GM18907 (cell line): ENCODE measurements at regions not wholly inside any gene's neighbourhood (a gene's known extent, or its start where the extent isn't known, plus 50 kb on each side); places are given as distances from the start of the nearest gene placed in this dataset.
A peak's percentile ranks its signal among the peaks of the same experiment; 100 is the strongest.

Experiments
- ATAC-seq: cut with Tn5 transposase; IDR thresholded peaks from one replicate; pipeline ENCODE4 v1.9.1; 2021; ENCODE audit warnings: mild to moderate bottlenecking, moderate library complexity; ENCODE audit not compliant: unreplicated experiment

DNA sequence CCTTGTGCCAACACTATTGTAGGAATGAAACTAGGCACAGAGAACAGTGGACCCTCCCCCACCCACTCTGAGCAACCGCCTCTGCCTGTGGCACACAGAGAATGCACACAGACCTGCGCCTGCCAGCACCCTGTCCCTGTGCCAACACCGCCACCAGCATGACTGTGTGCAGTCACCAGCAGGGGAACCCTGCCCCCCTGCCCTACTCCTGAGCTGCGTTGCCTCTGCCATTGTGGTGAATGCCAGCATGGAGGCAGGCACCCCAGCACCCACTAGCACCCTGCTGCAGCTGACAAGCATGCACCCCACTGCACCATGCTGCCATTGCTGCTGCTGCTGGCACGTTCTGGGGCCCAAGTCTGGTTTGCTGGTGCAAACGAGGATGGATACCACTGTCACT, 94.4 kb upstream of the PRLR start:
- ATAC-seq: no peak

GRCh38 chr5:35324201-35324600, 93.9 kb upstream of the PRLR start:
- no peak for ATAC-seq

DNA sequence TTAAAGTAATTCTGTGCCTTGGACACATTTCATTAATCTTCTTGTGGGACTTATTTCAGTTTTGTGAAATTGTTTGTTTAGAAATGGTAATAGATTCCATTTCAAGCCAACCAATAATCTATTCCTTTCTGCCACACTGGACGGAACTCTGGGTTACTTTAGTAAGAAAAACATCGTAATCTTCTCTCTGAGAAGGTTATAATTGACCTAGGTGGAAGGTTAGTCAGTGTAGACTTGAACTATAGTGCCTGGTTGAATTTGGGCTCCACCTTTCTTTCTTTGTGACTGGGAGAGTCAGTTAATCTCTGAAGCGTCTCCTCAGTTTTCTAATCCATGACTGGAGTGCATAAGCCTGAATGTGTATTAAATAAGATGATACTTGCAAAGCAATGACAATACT, 89.7 kb upstream of the PRLR start:
- peak; percentile 23 for ATAC-seq

- peak; percentile 97 for ATAC-seq
These were observed 89.2 kb upstream of the PRLR start for GRCh38 chr5:35319333-35320002.

- ATAC-seq: no peak
These were observed 87.3 kb upstream of the PRLR start for GRCh38 chr5:35317586-35317985.

- no peak for ATAC-seq
These were observed 86.5 kb upstream of the PRLR start for GRCh38 chr5:35316611-35317274.

- no peak for ATAC-seq
These were observed 83.0 kb upstream of the PRLR start for GRCh38 chr5:35313291-35313690.

DNA sequence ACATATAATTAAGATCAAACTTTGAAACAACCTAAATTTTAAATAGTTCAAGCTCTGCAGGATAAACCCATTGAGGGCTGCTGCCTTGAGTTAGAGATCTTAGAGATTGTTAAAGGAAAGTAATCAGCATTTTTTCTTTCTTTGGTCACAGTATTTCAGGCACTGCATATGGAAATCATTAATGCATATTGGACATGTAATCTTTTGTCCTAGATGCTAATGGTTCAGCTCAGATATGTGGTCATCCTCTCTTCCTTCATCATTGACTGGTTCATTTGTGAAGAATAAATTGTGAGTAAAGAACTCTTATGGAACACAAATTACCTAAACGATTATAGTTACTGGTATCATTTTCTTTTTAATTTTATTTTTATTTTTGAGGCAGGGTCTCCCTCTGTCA, 82.0 kb upstream of the PRLR start:
- ATAC-seq: no peak

DNA sequence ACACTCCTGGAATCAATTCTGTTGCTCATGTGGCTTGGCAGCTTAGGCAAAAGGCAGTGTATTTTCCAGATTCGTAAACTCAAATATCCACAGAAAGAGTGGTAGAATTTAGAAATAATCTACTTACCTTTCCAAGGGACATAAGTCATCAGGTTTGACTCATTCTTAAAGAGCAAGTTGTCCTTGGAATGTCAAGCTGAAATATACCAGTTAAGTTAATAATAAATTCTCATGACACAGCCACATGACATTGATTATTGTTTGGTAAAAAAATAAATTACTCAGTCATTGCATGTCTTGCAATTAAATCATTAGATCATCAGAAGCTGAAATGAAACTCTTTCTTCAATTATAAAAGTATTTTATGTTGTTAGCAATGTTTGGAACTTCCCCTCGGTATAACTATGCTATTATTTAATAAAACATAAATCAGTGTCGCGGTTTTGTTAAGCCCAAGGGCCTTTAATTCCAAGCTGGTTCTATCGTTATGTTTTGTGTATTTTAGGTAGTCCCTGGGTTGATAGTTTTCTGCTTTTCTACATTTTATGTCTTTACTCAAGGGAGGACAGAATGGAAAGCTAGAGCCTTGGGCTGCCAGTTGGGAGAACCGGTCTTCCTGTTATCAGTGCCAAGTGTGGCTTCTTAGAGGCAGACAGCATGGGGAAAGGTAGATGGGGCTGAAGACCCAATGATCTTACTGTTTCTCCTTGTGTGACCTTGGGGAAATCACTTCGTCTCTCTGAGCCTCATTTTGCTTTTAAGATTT, 79.3 kb upstream of the PRLR start:
- ATAC-seq: no peak

GRCh38 chr5:35308421-35308820, 78.1 kb upstream of the PRLR start:
- peak; percentile 75 for ATAC-seq

- ATAC-seq: no peak
These were observed 76.6 kb upstream of the PRLR start for GRCh38 chr5:35306716-35307365.

DNA sequence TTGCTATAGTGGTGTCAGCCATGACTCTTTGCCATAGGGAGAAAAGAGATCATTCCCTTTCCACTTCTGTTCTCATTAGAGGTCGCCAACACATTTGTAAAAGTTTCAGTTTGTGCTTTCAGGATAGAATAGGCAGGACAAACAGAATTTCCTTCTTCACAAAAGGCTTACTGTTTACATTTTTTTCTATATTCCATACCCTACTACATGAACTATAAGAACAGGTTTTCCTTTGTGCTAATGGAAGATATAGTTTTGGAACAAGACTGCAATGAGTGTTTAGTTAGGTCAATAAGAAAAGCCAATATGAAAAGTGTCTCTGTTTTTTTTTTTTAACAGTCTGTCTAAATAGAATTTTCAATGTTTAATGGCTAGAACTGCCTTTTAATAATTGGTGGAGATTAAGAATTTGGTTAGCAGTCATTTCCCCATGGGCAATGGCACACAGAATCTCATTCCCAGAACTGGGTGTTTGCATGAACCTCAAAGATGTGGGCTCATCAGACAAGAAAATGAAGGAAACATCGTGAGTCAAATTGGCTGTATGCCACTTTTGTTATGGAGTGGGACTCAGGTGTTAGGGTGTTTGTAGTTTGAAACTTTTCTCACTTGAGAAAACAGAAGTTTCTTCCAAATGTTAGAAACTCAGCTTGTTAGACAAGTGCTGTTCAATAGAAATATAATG, 75.2 kb upstream of the PRLR start:
- no peak for ATAC-seq

DNA sequence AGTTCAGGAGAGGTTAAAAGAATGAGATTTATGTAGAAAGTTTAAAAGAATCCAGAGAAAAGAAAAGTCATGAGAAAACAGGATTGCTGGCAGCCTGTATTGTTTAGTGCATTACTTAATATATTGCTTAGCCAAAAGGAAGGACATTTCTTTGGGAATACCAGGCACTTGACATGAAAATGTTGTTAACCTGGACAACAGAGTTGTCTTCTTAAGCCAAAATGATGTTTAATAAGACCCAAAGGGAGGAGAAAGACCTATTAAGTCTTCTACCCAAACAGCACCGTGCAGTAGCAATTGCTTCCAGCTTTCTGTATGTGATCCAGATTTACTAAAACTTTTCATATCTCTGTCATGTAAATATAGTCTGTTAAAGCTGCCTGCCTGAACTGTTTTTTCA, 74.0 kb upstream of the PRLR start:
- ATAC-seq: no peak

- ATAC-seq: peak; percentile 43
These were observed 72.9 kb upstream of the PRLR start for GRCh38 chr5:35303152-35303551.

DNA sequence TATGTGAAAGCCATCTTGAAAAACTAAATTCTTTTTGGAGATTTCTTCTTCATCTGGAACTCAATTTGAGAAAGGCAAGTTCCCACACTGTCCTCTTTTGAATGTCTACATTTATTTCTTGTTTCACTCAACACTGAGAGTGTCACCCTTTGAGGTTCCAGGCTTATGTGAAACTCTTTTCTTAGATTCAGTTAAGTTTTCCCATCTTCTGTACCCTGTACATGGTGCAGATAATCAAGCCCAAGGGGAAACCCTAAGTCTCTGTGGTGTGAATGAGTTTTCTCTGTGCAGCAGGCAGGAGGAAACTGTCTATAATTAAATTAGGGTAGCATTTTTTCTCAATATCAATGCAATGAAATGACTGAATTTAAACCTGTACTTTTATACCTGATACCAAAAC, 72.3 kb upstream of the PRLR start:
- peak; percentile 98 for ATAC-seq

DNA sequence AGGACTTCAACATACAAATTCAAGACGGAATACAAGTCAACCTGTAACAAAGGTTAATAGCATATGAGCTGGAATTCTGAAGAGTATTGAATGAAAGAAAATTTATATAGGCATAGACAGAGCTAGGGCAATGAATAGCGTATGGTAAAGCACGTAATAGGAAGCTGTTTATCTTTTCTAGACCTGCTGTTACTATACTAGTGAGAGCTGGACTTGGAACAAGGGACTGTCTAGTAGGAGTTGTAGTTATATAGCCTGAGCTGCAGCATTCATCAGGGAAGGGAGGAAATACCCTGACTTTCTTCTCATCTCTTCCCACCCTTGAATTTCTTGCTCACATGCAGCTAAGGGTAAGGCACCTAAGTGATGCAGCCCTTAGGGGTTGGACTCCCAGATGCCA, 67.5 kb upstream of the PRLR start:
- ATAC-seq: no peak

GRCh38 chr5:35294976-35295375, 64.7 kb upstream of the PRLR start:
- no peak for ATAC-seq

GRCh38 chr5:35294017-35294416, 63.7 kb upstream of the PRLR start:
- no peak for ATAC-seq

GRCh38 chr5:35285435-35285834, 55.1 kb upstream of the PRLR start:
- no peak for ATAC-seq

- no peak for ATAC-seq
These were observed 54.7 kb upstream of the PRLR start for GRCh38 chr5:35285011-35285410.

- no peak for ATAC-seq
These were observed 54.1 kb upstream of the PRLR start for GRCh38 chr5:35284364-35284763.
